ENCODE measurements at regions not wholly inside any gene's neighbourhood (a gene's known extent, or its start where the extent isn't known, plus 50 kb on each side); places are given as distances from the start of the nearest gene placed in this dataset.

DNA sequence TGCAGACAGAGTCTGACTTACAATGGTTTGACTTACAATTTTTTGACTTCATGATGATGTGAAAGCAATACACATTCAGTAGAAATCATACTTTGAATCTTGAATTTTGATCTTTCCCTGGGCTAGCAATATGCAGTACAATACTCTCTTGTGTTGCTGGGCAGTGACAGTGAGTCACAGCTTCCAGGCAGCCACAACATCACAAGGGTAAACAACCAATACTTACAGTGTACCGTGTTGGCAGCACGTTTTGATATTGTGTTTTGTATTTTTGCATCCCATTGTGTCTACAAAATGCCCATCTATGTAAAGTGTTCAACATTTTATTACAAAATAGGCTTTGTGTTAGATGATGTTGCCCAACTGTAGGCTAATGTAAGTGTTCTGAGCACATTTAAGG lies 150.9 kb downstream of the NTMT2 start:
- no peak for DNase-seq (ENCODE audit: low read depth)
- TF ChIP-seq, protein P1, sequence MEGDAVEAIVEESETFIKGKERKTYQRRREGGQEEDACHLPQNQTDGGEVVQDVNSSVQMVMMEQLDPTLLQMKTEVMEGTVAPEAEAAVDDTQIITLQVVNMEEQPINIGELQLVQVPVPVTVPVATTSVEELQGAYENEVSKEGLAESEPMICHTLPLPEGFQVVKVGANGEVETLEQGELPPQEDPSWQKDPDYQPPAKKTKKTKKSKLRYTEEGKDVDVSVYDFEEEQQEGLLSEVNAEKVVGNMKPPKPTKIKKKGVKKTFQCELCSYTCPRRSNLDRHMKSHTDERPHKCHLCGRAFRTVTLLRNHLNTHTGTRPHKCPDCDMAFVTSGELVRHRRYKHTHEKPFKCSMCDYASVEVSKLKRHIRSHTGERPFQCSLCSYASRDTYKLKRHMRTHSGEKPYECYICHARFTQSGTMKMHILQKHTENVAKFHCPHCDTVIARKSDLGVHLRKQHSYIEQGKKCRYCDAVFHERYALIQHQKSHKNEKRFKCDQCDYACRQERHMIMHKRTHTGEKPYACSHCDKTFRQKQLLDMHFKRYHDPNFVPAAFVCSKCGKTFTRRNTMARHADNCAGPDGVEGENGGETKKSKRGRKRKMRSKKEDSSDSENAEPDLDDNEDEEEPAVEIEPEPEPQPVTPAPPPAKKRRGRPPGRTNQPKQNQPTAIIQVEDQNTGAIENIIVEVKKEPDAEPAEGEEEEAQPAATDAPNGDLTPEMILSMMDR (conservative IDR thresholded peaks at IDR 0.05; ENCODE audit: low read depth, low read length), result no peak
- H3K4me3 ChIP-seq (ENCODE audit: low read depth, low read length), result no peak overlapping the region

GRCh38 chr1:170301596-170301995 lies 155.8 kb downstream of the NTMT2 start:
- H3K4me3 ChIP-seq (ENCODE audit: low read depth, low read length), result no peak overlapping the region
- DNase-seq (ENCODE audit: low read depth), result no peak
- TF ChIP-seq, protein P1 (conservative IDR thresholded peaks at IDR 0.05; ENCODE audit: low read depth, low read length), result no peak

DNA sequence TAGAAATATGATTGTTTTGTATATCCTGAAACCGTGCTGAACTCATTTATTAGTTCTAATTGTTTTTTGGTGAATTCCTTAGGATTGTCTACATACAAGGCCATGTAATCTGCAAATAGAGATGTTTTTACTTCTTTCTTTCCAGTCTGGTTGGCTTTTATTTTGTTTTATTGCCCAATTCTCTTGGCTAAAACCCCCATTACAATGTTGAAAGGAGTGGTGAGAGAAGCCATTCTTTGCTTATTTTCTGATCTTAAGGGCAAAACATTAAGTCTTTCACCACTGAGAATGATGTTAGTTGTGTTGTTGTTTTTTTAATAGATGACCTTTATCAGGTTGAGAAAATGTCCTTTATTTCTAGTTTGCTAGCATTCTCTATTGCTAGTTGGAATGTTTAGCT lies 157.3 kb downstream of the NTMT2 start:
- no peak for DNase-seq (ENCODE audit: low read depth)
- TF ChIP-seq, protein P1 (conservative IDR thresholded peaks at IDR 0.05; ENCODE audit: low read depth, low read length), result no peak

GRCh38 chr1:170305777-170306512 lies 160.2 kb downstream of the NTMT2 start:
- TF ChIP-seq, protein P1 (conservative IDR thresholded peaks at IDR 0.05; ENCODE audit: low read depth, low read length), result no peak
- H3K4me3 ChIP-seq (ENCODE audit: low read depth, low read length), result no peak overlapping the region
- DNase-seq (ENCODE audit: low read depth), result no peak

More for the DNA sequence above, 157.3 kb downstream of the NTMT2 start:
- H3K4me3 ChIP-seq (ENCODE audit: low read depth, low read length), result no peak overlapping the region

DNA sequence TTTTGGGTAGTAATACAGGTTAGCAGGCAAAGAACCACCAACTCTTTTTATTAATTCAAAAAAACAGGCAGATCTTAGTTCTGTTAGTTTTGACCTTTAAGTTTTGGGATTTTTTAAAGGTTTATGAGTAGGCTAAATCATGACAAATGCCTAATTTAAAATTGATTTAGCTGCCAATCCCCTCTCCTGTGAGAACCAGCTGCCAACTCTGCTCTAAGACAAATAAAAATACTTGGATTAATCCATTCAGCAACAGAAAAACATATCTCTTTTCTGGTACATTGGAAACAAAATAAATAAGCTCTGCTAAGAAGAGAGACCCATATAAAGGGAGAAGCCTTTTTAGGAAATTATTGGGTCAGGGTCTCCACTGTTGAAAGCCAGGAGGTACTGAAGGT lies 160.8 kb downstream of the NTMT2 start:
- TF ChIP-seq, protein P1 (conservative IDR thresholded peaks at IDR 0.05; ENCODE audit: low read depth, low read length), result no peak
- no peak overlapping the region for H3K4me3 ChIP-seq (ENCODE audit: low read depth, low read length)
- no peak for DNase-seq (ENCODE audit: low read depth)

GRCh38 chr1:170306948-170307347 lies 161.2 kb downstream of the NTMT2 start:
- DNase-seq (ENCODE audit: low read depth), result no peak
- TF ChIP-seq, protein P1 (conservative IDR thresholded peaks at IDR 0.05; ENCODE audit: low read depth, low read length), result no peak
- no peak overlapping the region for H3K4me3 ChIP-seq (ENCODE audit: low read depth, low read length)

- TF ChIP-seq, protein P1 (conservative IDR thresholded peaks at IDR 0.05; ENCODE audit: low read depth, low read length), result no peak
- DNase-seq (ENCODE audit: low read depth), result no peak
- H3K4me3 ChIP-seq (ENCODE audit: low read depth, low read length), result no peak overlapping the region
Observed at GRCh38 chr1:170307426-170307825, 161.7 kb downstream of the NTMT2 start.
